Vagina (tissue), 2 donors: ENCODE measurements at regions not wholly inside any gene's neighbourhood (a gene's known extent, or its start where the extent isn't known, plus 50 kb on each side); places are given as distances from the start of the nearest gene placed in this dataset.

Experiments used
- CTCF ChIP-seq, 3 experiments: fragments of 450-650 bp in 2 of 3; fragments of 200-600 bp in 1 of 3; sonication (generic) in 1 of 3; IDR thresholded peaks; one replicate each; pipeline ENCODE4 v1.5.1; 2017 to 2019; ENCODE audit warnings: antibody characterized with exemption in 3 of 3, mild to moderate bottlenecking in 2 of 3, moderate library complexity in 2 of 3
- POLR2A ChIP-seq, 2 donors: fragments of 450-650 bp; IDR thresholded peaks; one replicate each; pipeline ENCODE4 v1.6.1; 2017; ENCODE audit warnings: antibody characterized with exemption in 2 of 2, mild to moderate bottlenecking in 2 of 2, moderate library complexity in 2 of 2

- no peak for TF ChIP-seq CTCF (IDR thresholded peaks at IDR 0.05)
- TF ChIP-seq POLR2A (IDR thresholded peaks at IDR 0.05): no peak
These were observed 880.7 kb downstream of the LRRTM4 start for GRCh38 chr2:76641506-76641905.
